ENCODE measurements at regions not wholly inside any gene's neighbourhood (a gene's known extent, or its start where the extent isn't known, plus 50 kb on each side); places are given as distances from the start of the nearest gene placed in this dataset.

- peak; percentile 18 for DNase-seq (ENCODE audit: low read depth)
- no peak overlapping the region for H3K4me3 ChIP-seq (ENCODE audit: low read depth, low read length)
- TF ChIP-seq MAX (IDR thresholded peaks at IDR 0.05; ENCODE audit: low read depth, low read length), result no peak
- TF ChIP-seq CTCF (IDR thresholded peaks at IDR 0.05; ENCODE audit: low read depth, low read length), result no peak
- TF ChIP-seq POLR2A (IDR thresholded peaks at IDR 0.05; ENCODE audit: extremely low read depth, insufficient read length), result no peak
- TF ChIP-seq MYC (IDR thresholded peaks at IDR 0.05; ENCODE audit: low read depth, low read length), result no peak
Measured at GRCh38 chr2:122193622-122194021, 438.2 kb downstream of the TSN start.

- DNase-seq (ENCODE audit: low read depth), result no peak
- TF ChIP-seq MAX (IDR thresholded peaks at IDR 0.05; ENCODE audit: low read depth, low read length), result no peak
- no peak for TF ChIP-seq MYC (IDR thresholded peaks at IDR 0.05; ENCODE audit: low read depth, low read length)
- TF ChIP-seq POLR2A (IDR thresholded peaks at IDR 0.05; ENCODE audit: extremely low read depth, insufficient read length), result no peak
- TF ChIP-seq CTCF (IDR thresholded peaks at IDR 0.05; ENCODE audit: low read depth, low read length), result no peak
- H3K4me3 ChIP-seq (ENCODE audit: low read depth, low read length), result no peak overlapping the region
Measured at GRCh38 chr2:122194546-122194945, 439.1 kb downstream of the TSN start.

- DNase-seq (ENCODE audit: low read depth), result no peak
- TF ChIP-seq POLR2A (IDR thresholded peaks at IDR 0.05; ENCODE audit: extremely low read depth, insufficient read length) (no peak), MAX (IDR thresholded peaks at IDR 0.05; ENCODE audit: low read depth, low read length) (no peak), CTCF (IDR thresholded peaks at IDR 0.05; ENCODE audit: low read depth, low read length) (no peak), MYC (IDR thresholded peaks at IDR 0.05; ENCODE audit: low read depth, low read length) (no peak)
- H3K4me3 ChIP-seq (ENCODE audit: low read depth, low read length), result no peak overlapping the region
Measured at GRCh38 chr2:122203523-122203922, 448.1 kb downstream of the TSN start.

- H3K4me3 ChIP-seq (ENCODE audit: low read depth, low read length), result no peak overlapping the region
- no peak for TF ChIP-seq MYC (IDR thresholded peaks at IDR 0.05; ENCODE audit: low read depth, low read length)
- TF ChIP-seq POLR2A (IDR thresholded peaks at IDR 0.05; ENCODE audit: extremely low read depth, insufficient read length), result no peak
- no peak for TF ChIP-seq CTCF (IDR thresholded peaks at IDR 0.05; ENCODE audit: low read depth, low read length)
- TF ChIP-seq MAX (IDR thresholded peaks at IDR 0.05; ENCODE audit: low read depth, low read length), result no peak
- no peak for DNase-seq (ENCODE audit: low read depth)
Measured at GRCh38 chr2:122205641-122206040, 450.2 kb downstream of the TSN start.

GRCh38 chr2:122206101-122206500 is 450.6 kb downstream of the TSN start:
- TF ChIP-seq MAX (IDR thresholded peaks at IDR 0.05; ENCODE audit: low read depth, low read length), result no peak
- H3K4me3 ChIP-seq (ENCODE audit: low read depth, low read length), result no peak overlapping the region
- DNase-seq (ENCODE audit: low read depth), result no peak

GRCh38 chr2:122209377-122209776 is 453.9 kb downstream of the TSN start:
- no peak for TF ChIP-seq MYC (IDR thresholded peaks at IDR 0.05; ENCODE audit: low read depth, low read length)
- no peak for TF ChIP-seq MAX (IDR thresholded peaks at IDR 0.05; ENCODE audit: low read depth, low read length)
- TF ChIP-seq CTCF (IDR thresholded peaks at IDR 0.05; ENCODE audit: low read depth, low read length), result no peak
- TF ChIP-seq POLR2A (IDR thresholded peaks at IDR 0.05; ENCODE audit: extremely low read depth, insufficient read length), result no peak
- no peak for DNase-seq (ENCODE audit: low read depth)
- no peak overlapping the region for H3K4me3 ChIP-seq (ENCODE audit: low read depth, low read length)
